HEK293 (cell line): ENCODE measurements at regions not wholly inside any gene's neighbourhood (a gene's known extent, or its start where the extent isn't known, plus 50 kb on each side); places are given as distances from the start of the nearest gene placed in this dataset.

ENCODE experiments used
- CTCF ChIP-seq: fragments of 450-650 bp; formaldehyde crosslinking; IDR thresholded peaks from 2 replicates; pipeline ENCODE4 v1.5.1; 2016; ENCODE audit warnings: missing biosample characterization, missing genetic modification characterization
- ZEB2 ChIP-seq: fragments of 450-650 bp; formaldehyde crosslinking; IDR thresholded peaks from 2 replicates; pipeline ENCODE4 v1.5.1; 2016; ENCODE audit warnings: missing biosample characterization, missing genetic modification characterization
- ZNF274 ChIP-seq, 2 experiments: fragments of 200-500 bp in 1 of 2; fragments of 450-650 bp in 1 of 2; sonication (Bioruptor generic) in 1 of 2; formaldehyde crosslinking in 1 of 2; IDR thresholded peaks; 2 replicates each; pipeline versions ENCODE4 v1.5.1 to v1.6.1; 2014 to 2016; ENCODE audit warnings: borderline replicate concordance in 1 of 2, inconsistent platforms in 1 of 2, low read length in 1 of 2, missing biosample characterization in 1 of 2, missing genetic modification characterization in 1 of 2
- ZNF558 ChIP-seq: fragments of 450-650 bp; formaldehyde crosslinking; IDR thresholded peaks from 2 replicates; pipeline ENCODE4 v1.5.1; 2016; ENCODE audit warnings: missing biosample characterization, missing genetic modification characterization

- TF ChIP-seq CTCF, result no peak
- TF ChIP-seq ZEB2 (tag by site-specific recombination), result no peak
- TF ChIP-seq ZNF274 (IDR thresholded peaks at IDR 0.05; ENCODE audit: low read length), result no peak
- TF ChIP-seq ZNF274 (tag by site-specific recombination; IDR thresholded peaks at IDR 0.05; ENCODE audit: borderline replicate concordance), result no peak
- TF ChIP-seq ZNF558 (tag by site-specific recombination), result no peak
These were observed 177.6 kb upstream of the S100G start for GRCh38 chrX:16472345-16472744.
